Heart left ventricle (tissue), 13 donors: ENCODE measurements at regions not wholly inside any gene's neighbourhood (a gene's known extent, or its start where the extent isn't known, plus 50 kb on each side); places are given as distances from the start of the nearest gene placed in this dataset.

Experiments used
- POLR2A ChIP-seq, 2 donors: fragments of 450-650 bp; IDR thresholded peaks; one replicate each; pipeline ENCODE4 v1.6.1; 2017; ENCODE audit warnings: antibody characterized with exemption in 2 of 2, mild to moderate bottlenecking in 2 of 2, moderate library complexity in 2 of 2
- TF ChIP-seq, protein P1 (sequence below), 12 donors: fragments of 200-600 bp; sonication (generic) in 4 of 12; IDR thresholded peaks; one replicate each; pipeline versions ENCODE4 v1.5.0 to v1.8.0; 2018 to 2022; ENCODE audit warnings: antibody characterized with exemption in 12 of 12, mild to moderate bottlenecking in 5 of 12
- donor health status: ischemic (EF 13 %, LVEDD 7.1; RV severe dilation, severe dysfunction).
- donor health status: DM: no; HTN: yes; CAD: no.
- donor health status: DM: no; HTN: no; CAD: no.
- donor health status: ischemic (EF 25% LVEDD 6.9; RV normal size, moderate dysfunction).
- donor health status: ischemic (EF 25% LVEDD 5.7; RV mildly dilated, moderate dysfunction).
- donor health status: ischemic (EF 35%, LVEDD 5.7; RV mildly dilated, moderate dysfunction).
- donor health status: nonischemic (EF 11% LVEDD 7.7; RV severe dilation, severe dysfunction).
- donor health status: DM: yes; HTN: yes; CAD: no.
- donor health status: PGD.
- donor health status: ischemic (EF 29% LVEDD 5.4; RV normal size, mild dysfunction).
- donor health status: nonischemic (EF 23%, LVEDD 6.1; RV moderate dilation, normal function).

DNA sequence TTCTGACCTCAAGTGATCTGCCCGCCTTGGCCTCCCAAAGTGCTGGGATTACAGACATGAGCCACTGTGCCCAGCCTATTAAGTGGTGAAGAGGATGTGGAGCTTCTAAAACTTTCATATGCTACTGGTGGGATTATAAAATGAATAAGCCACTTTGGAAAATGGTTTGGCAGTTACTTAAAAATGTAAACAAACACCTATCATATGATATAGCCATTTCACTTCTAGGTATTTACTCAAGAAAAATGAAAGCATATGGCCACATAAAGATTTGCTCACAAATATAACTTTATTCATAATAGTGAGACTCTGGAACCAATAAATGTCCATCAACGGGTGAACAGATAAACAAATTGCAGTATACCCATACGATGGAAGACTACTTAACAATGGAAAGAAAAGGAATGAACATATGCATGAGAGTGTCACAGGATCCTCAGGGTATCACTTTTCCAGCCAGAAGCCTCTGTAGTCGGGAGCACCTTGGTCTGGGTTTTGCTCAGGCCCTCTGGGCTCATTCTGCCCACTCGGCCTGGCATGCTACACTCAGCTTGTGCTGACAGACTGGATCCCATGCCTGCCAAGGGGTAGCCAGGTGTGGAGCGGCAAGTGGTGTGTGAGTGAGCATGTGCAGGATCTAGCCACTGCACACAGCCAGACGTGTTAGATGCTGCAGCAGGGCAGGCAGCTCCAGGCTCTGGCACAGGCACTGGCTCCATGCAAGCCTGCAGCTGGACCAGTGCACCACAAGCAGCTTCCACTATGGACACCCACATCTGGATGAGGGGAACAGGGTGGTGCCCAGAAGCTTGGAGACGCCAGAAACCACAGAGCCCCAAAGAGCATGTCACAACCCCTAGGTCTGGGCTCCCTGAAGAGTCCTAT, 213.2 kb upstream of the DIO3 start:
- TF ChIP-seq, protein P1, sequence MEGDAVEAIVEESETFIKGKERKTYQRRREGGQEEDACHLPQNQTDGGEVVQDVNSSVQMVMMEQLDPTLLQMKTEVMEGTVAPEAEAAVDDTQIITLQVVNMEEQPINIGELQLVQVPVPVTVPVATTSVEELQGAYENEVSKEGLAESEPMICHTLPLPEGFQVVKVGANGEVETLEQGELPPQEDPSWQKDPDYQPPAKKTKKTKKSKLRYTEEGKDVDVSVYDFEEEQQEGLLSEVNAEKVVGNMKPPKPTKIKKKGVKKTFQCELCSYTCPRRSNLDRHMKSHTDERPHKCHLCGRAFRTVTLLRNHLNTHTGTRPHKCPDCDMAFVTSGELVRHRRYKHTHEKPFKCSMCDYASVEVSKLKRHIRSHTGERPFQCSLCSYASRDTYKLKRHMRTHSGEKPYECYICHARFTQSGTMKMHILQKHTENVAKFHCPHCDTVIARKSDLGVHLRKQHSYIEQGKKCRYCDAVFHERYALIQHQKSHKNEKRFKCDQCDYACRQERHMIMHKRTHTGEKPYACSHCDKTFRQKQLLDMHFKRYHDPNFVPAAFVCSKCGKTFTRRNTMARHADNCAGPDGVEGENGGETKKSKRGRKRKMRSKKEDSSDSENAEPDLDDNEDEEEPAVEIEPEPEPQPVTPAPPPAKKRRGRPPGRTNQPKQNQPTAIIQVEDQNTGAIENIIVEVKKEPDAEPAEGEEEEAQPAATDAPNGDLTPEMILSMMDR (IDR thresholded peaks at IDR 0.05): no peak
- TF ChIP-seq POLR2A (IDR thresholded peaks at IDR 0.05): no peak
